Right lung (tissue), 2 donors: ENCODE measurements at regions not wholly inside any gene's neighbourhood (a gene's known extent, or its start where the extent isn't known, plus 50 kb on each side); places are given as distances from the start of the nearest gene placed in this dataset.
"Not testable (repeated sequence)": the region's sequence is repeated elsewhere in the genome, so short reads cannot be mapped to it uniquely, and the experiment has no call there.

ENCODE experiments used
- DNase-seq, 2 donors: peaks; one replicate each; pipeline ENCODE4 v3.0.0-alpha.2; 2013

DNA sequence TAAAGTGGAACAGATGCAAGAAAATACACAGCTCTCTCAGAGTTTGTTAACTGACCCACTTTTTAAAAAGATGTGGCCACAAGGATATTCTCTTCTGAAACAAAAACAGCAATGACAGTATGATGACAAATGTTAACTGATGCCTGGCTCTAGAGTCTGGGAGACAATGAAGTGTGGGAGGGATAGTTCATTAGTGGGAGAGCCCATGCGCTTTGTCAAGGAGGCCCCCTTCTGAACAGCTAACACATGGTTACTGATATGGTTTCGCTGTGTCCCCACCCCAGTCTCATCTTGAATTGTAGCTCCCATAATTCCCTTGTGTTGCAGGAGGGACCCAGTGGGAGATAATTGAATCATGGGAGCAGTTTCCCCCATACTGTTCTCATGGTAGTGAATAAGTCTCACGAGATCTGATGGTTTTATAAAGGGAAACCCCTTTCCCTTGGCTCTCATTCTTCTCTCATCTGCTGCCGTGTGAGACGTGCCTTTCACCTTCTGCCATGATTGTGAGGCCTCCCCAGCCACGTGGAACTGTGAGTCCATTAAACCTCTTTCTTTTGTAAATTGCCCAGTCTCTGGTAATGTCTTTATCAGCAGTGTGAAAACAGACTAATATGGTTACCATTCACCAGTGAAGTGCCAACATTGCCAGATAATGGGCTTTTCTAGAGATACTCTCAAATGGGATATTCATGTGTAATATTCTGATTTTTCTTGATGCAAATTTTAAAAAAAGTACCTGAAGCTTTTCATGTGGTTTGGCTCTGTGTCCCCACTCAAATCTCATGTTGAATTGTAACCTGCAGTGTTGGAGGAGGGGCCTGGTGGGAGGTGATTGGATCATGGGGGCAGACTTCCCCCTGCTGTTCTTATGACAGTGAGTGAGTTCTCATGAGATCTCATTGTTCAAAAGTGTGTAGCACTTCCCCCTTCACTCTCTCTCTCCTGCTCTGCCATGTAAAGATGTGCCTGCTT, 435.8 kb downstream of the SHISA9 start:
- not testable (repeated sequence) for DNase-seq

DNA sequence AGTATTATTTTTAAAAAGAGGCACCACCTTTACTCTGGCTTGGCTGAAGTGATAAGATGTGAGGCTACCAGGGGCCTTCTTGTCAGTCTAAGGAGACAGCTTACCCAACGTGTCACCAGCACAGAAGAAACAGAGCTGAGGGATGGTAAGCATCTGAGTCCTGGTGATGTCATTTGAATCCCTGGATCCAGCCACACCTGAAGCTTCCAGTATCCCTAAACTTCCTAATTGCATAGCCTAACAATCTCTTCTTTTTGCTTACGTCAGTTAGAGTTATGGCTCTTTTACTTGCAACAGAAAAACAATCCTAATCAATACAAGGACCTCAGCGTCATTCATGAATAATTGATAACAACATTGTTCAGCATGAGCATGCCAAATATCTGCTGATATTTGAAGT, 436.6 kb downstream of the SHISA9 start:
- DNase-seq = no peak

- no peak for DNase-seq
Measured at GRCh38 chr16:13342675-13343074, 441.3 kb downstream of the SHISA9 start.

- no peak for DNase-seq
Measured at GRCh38 chr16:13344001-13344400, 442.6 kb downstream of the SHISA9 start.

DNA sequence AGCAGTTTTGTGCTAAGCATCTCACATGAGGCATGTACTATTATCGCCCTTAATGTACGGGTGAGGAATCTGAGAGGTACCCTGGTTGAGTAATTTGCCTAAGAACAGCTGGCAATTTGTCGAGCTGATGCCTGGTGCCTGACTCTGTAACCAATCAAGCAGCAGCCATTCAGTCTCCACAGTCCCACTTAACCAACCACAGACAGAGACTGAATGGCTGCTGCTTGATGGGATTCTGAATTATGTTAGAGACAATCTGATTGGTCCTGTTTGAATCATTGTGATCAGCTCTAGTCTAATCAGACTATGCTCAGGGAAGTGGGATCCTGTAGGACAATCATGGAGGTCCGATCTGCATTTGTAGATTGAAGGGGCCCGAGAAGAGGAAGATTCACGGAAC, 447.0 kb downstream of the SHISA9 start:
- DNase-seq = no peak

- no peak for DNase-seq
Measured at GRCh38 chr16:13350000-13350399, 448.6 kb downstream of the SHISA9 start.

DNA sequence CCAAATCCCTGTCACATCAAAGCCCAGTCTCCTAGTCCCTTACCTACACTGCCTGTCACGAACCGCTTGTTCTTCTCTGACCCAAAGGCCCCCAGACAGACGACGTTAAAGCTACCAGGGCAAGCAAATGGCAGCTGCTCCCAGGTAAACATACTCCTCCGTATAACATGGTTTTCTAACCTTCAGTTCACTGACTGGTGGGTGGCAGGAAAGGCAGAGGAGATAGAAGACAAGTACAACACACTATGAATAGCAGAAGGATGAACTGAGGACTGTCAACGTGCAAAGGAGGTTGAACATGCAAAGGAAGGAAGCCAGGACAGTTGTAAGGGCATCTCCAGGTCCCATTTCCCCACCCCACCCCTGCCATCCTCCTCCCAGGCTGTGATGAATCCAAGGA, 449.8 kb downstream of the SHISA9 start:
- no peak for DNase-seq

DNA sequence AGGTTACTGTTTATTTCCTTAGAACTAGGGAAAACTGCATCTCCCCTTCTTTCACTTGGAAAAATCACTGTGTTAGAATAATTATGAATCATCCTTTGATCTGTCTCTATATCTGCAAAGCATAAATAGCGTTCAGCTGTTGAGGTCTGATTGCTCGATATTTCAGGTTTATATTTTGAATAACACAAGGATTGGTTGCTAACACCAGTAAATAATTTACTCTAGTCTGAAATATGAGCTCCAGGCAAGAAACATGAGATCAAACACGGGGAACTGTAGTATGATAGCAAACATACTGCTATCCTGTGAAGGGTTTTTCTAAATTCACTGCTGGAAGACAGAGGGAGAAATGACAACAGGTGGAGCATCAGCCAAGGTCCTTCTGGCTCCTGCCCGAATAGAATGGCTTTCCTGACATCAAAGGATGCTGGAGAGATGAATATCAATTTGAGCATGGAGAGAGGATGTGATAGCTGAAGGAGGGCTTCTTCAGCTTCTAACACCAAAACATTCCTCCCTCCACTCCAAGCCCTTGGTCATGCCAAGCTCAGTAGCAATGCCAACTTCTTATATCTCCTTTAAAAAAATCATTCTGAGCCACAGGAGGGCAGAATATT, 450.3 kb downstream of the SHISA9 start:
- no peak for DNase-seq

DNA sequence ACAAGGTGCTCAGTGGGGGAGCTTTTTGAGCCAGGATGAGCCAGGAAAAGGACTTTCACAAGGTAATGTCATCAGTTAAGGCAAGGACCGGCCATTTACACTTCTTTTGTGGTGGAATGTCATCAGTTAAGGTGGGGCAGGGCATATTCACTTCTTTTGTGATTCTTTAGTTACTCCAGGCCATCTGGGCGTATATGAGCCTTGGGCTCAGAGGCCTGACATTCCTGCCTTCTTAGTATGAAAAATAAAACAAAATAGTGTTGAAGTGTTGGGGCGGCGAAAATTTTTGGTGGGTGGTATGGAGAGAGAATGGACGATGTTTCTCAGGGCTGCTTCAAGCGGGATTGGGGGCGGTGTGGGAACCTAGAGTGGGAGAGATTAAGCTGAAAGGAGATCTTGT, 451.4 kb downstream of the SHISA9 start:
- DNase-seq = not testable (repeated sequence)

- DNase-seq = not testable (repeated sequence)
Measured at GRCh38 chr16:13357842-13358241, 456.4 kb downstream of the SHISA9 start.

GRCh38 chr16:13359835-13360234, 458.4 kb downstream of the SHISA9 start:
- DNase-seq = no peak

DNA sequence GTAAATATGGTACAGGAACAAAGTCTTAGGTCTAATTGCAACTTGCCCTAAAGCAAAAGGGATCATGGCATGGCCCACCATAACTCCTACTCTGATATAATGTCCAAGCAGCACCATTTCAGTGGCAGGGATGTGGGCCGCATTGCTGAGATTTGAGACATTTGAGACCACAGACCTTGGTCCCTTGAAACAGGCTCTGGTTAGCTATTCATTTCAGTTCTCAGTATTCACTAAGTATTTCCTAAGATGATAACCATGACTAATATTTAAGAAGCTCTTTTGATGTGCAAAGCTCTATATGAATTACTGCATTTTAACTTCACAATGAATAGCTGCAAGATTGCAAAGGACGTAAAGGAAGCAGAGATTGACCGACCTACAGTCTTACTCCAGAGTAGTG, 471.0 kb downstream of the SHISA9 start:
- no peak for DNase-seq

DNA sequence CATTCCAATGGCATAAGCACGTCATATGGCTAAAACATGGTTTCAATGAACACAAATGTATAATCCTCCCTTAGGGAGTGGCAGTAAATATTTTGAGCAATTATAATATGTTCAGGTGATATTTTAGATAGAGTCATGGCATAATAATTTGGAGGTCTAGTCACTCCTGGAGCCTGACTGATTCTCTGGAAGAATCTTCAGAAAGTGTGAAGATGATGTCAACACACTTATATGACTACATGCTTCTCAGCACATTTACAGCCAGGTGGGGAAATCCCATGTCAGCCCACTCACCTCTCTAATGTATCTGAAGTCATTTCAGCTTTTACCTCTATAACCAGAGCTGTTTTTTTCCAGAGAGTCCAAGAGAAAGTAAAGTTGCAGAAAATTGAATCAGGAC, 474.8 kb downstream of the SHISA9 start:
- DNase-seq = no peak

- no peak for DNase-seq
Measured at GRCh38 chr16:13377143-13377542, 475.7 kb downstream of the SHISA9 start.

DNA sequence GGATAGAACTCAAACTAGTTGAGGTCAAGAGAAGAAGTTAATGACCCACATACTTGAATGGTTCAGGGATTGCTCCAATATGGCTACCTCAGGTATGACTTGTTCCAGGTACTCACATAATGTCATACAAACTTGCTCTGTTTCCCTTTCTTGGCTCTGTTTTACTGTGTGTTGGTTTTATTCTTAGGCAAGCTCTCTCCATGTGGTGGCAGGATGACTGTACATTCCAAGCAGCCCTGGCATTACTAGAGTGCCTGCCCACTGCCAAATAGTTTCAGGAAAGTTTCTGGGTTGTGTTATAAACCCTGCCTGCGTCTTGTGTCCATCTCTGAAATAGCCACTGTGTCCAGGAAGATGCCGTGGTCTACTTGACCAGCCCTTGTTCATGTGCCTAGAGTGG, 476.8 kb downstream of the SHISA9 start:
- DNase-seq = no peak

DNA sequence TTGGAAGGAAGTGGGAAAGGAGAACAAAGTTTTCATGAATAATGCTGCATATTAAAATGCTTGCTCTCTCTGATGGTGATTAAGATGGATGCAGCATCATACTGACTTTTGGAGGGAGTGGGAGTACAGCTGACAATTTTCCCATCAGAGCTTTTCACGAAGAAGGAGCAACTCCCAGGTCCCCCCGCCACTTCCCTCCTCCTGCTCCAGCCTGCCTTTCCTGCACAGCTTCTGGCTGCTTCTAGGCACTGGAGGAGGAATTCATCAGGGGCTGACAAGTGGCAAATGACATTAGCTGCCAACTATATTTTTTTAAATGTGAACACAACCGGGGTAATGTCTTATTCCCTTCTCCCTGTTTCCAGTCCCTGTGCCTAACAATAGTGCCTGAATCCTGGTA, 477.9 kb downstream of the SHISA9 start:
- no peak for DNase-seq

GRCh38 chr16:13385156-13386040, 484.0 kb downstream of the SHISA9 start:
- not testable (repeated sequence) for DNase-seq

GRCh38 chr16:13390093-13390985, 488.9 kb downstream of the SHISA9 start:
- no peak for DNase-seq

DNA sequence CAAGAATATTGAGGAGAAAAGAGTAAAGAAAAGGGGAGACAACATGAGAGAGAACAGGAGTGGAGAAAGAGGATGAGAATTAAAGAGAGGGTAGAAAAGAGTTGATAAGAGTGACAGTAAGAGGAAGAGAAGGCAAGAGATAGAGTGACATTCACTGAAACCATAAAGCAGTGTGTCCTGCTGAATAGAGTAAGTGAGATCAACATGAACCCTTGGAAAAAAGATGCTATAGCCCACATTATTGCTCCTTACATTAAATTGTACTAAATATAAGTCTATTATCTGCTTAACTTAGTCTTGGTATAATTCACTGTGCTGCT, 489.5 kb downstream of the SHISA9 start:
- DNase-seq = no peak

DNA sequence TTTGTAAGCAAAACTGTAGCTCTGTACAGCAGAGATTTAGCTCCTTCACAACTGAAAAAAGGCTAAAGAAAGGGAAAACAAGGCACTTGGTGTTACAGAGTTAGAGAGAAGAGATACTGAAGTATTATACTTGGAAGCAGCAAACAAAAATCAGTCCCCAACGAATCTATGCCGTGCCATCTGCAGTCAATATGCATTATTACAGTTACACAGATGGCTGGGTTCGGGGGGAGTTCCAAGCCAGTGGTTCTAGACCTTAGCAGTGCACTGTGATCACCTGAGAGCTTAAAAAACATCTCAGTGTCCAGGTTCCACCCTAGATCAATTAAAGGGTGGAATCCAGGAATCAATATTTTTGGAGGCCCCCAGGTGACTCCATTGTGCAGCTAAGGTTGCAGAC, 489.9 kb downstream of the SHISA9 start:
- DNase-seq = no peak

GRCh38 chr16:13392341-13392740, 490.9 kb downstream of the SHISA9 start:
- DNase-seq = no peak
